Fibroblast of lung (primary cell): ENCODE measurements at regions not wholly inside any gene's neighbourhood (a gene's known extent, or its start where the extent isn't known, plus 50 kb on each side); places are given as distances from the start of the nearest gene placed in this dataset.

Experiments used
- EZH2 ChIP-seq: IDR thresholded peaks from 2 replicates; pipeline ENCODE4 v1.5.1; 2012; ENCODE audit warnings: low read length, control low read depth, mild to moderate bottlenecking; ENCODE audit errors: missing control alignments
- TF ChIP-seq, protein P1 (sequence below), 2 donors: IDR thresholded peaks in 1 of 2; conservative IDR thresholded peaks in 1 of 2; 1 replicate in 1 of 2; 2 replicates in 1 of 2; pipeline ENCODE4 v1.5.1; 2011 to 2012; ENCODE audit warnings: low read length in 2 of 2, control low read depth in 1 of 2, inconsistent platforms in 1 of 2, low read depth in 1 of 2, mild to moderate bottlenecking in 1 of 2

DNA sequence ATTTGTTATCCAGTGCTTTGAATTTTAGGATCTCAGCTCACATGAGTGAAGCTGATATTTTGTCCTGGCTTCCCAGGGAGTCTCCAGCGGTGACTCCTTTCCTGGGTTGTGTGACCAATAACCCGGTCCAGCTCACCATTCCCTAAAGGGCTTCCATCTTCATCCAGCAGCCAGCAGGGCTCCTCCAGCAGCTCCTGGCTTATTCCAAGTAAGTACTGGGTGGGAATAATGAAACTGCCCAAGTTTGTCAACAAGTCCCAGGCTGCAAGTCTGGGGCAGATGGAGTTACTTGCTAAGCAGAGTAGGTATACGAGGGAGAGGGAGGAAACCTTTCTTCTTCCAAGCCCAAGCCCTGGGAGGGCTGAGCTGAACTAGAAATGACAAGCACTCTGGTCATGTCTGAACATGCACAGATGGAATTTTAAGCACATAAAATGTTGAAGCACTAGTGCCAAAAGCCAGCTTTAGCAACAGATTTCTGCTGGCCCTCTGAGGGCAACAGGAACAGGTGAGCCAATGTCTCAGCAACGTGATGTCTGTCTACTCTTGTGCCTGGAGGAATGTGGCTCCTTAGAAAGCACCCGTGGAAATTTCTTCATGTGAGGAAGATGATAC lies 153.7 kb upstream of the DAPK1 start:
- TF ChIP-seq, protein P1, sequence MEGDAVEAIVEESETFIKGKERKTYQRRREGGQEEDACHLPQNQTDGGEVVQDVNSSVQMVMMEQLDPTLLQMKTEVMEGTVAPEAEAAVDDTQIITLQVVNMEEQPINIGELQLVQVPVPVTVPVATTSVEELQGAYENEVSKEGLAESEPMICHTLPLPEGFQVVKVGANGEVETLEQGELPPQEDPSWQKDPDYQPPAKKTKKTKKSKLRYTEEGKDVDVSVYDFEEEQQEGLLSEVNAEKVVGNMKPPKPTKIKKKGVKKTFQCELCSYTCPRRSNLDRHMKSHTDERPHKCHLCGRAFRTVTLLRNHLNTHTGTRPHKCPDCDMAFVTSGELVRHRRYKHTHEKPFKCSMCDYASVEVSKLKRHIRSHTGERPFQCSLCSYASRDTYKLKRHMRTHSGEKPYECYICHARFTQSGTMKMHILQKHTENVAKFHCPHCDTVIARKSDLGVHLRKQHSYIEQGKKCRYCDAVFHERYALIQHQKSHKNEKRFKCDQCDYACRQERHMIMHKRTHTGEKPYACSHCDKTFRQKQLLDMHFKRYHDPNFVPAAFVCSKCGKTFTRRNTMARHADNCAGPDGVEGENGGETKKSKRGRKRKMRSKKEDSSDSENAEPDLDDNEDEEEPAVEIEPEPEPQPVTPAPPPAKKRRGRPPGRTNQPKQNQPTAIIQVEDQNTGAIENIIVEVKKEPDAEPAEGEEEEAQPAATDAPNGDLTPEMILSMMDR (conservative IDR thresholded peaks at IDR 0.05 in 1 of 2, IDR thresholded peaks at IDR 0.05 in 1 of 2; ENCODE audit: low read depth in 1 of 2, low read length in 2 of 2): no peak
- TF ChIP-seq EZH2: no peak
